Right lobe of liver (tissue), 6 donors: ENCODE measurements at regions not wholly inside any gene's neighbourhood (a gene's known extent, or its start where the extent isn't known, plus 50 kb on each side); places are given as distances from the start of the nearest gene placed in this dataset.

Experiments used
- ATAC-seq, 4 donors: fragments of 200-7000 bp; cut with Tn5 transposase; one replicate each; pipeline ENCODE4 v1.9.1; 2020; ENCODE audit warnings: mild to moderate bottlenecking in 4 of 4, moderate library complexity in 4 of 4
- DNase-seq, 3 donors: peaks; one replicate each; pipeline ENCODE4 v3.0.0-alpha.2; 2020
- H3K27ac ChIP-seq, 3 donors: fragments of 200-600 bp; one replicate each; pipeline ENCODE4 v1.8.0; 2022
- H3K27me3 ChIP-seq, 2 donors: fragments of 200-600 bp; one replicate each; pipeline ENCODE4 v1.8.0; 2022
- H3K36me3 ChIP-seq, 4 donors: fragments of 200-600 bp; sonication (generic) in 1 of 4; one replicate each; pipeline versions ENCODE4 v1.5.1 to v1.8.0; 2017 to 2022; ENCODE audit warnings: control low read depth in 1 of 4
- H3K4me1 ChIP-seq, 4 donors: fragments of 200-600 bp; sonication (generic) in 1 of 4; one replicate each; pipeline versions ENCODE4 v1.5.1 to v1.8.0; 2017 to 2022; ENCODE audit warnings: control low read depth in 1 of 4
- H3K4me3 ChIP-seq, 3 donors: fragments of 200-600 bp; one replicate each; pipeline ENCODE4 v1.8.0; 2022
- H3K9me3 ChIP-seq, 4 donors: fragments of 200-600 bp; sonication (generic) in 1 of 4; one replicate each; pipeline versions ENCODE4 v1.5.1 to v1.8.0; 2017 to 2022; ENCODE audit warnings: control low read depth in 1 of 4
- POLR2A ChIP-seq: fragments of 450-650 bp; IDR thresholded peaks from one replicate; pipeline ENCODE4 v1.6.1; 2017; ENCODE audit warnings: antibody characterized with exemption, mild to moderate bottlenecking
- WGBS: methylation state at CpG from one replicate; pipeline ENCODE4 v1.1.6; 2018; ENCODE audit warnings: low coverage, low lambda C conversion rate; ENCODE audit not compliant: insufficient coverage; ENCODE audit errors: missing lambda C conversion rate; 5-methylcytosine and 5-hydroxymethylcytosine counted together
- intact Hi-C, 2 donors: fragments of 100-400 bp; cut with DNase I; formaldehyde crosslinking; loops; one replicate each; pipeline versions ENCODE4 v1.11.2 to v1.14.1; 2022
- TF ChIP-seq, protein P1 (sequence below), 4 donors: fragments of 200-600 bp in 3 of 4; fragments of 450-650 bp in 1 of 4; IDR thresholded peaks; one replicate each; pipeline versions ENCODE4 v1.5.1 to v1.8.0; 2016 to 2022; ENCODE audit warnings: antibody characterized with exemption in 4 of 4, mild to moderate bottlenecking in 2 of 4
- donor health status: DM: no; HTN: yes; CAD: no.
- donor health status: DM: no; HTN: no; CAD: no.
- donor health status: DM: no; HTN: no; CAD: no.
- donor health status: DM: no; HTN: yes; CAD: no.
- donor health status: DM: no; HTN: yes; CAD: no.

DNA sequence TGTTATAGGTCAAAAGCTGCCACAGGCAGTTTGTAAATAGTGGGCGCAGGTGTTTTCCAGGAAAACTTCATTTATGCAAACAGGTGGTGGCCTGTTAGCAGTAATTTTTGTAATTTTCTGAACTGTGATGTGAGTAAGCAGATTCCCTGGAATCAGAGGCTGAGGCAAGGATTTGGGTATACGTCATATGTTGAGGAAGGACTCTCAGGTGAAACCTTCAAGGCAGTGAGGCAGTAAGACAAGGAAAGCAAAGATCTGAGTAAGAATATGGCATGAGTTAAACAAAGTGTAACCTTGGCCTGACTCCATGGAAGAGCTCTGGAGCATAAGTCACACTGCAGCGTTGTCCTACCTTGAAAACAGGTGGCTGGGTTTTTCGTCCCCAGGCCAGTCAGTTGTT is 291.1 kb upstream of the BTBD3 start:
- ATAC-seq: peak in 2 of 4 donors; percentile 18 to 42
- no peaks in the 10 kb centered on the region for H3K4me1 ChIP-seq
- no peaks in the 10 kb centered on the region for H3K9me3 ChIP-seq
- no peak overlapping the region for H3K4me3 ChIP-seq
- H3K27me3 ChIP-seq: no peaks in the 10 kb centered on the region
- H3K36me3 ChIP-seq: no peaks in the 10 kb centered on the region
- no peak for DNase-seq
- TF ChIP-seq POLR2A: no peak
- TF ChIP-seq, protein P1, sequence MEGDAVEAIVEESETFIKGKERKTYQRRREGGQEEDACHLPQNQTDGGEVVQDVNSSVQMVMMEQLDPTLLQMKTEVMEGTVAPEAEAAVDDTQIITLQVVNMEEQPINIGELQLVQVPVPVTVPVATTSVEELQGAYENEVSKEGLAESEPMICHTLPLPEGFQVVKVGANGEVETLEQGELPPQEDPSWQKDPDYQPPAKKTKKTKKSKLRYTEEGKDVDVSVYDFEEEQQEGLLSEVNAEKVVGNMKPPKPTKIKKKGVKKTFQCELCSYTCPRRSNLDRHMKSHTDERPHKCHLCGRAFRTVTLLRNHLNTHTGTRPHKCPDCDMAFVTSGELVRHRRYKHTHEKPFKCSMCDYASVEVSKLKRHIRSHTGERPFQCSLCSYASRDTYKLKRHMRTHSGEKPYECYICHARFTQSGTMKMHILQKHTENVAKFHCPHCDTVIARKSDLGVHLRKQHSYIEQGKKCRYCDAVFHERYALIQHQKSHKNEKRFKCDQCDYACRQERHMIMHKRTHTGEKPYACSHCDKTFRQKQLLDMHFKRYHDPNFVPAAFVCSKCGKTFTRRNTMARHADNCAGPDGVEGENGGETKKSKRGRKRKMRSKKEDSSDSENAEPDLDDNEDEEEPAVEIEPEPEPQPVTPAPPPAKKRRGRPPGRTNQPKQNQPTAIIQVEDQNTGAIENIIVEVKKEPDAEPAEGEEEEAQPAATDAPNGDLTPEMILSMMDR (IDR thresholded peaks at IDR 0.05): no peak
- 51% methylated on average over 4 of the region's 4 CpGs for WGBS
- intact Hi-C loops: no loop called here
- H3K27ac ChIP-seq: no peak overlapping the region

DNA sequence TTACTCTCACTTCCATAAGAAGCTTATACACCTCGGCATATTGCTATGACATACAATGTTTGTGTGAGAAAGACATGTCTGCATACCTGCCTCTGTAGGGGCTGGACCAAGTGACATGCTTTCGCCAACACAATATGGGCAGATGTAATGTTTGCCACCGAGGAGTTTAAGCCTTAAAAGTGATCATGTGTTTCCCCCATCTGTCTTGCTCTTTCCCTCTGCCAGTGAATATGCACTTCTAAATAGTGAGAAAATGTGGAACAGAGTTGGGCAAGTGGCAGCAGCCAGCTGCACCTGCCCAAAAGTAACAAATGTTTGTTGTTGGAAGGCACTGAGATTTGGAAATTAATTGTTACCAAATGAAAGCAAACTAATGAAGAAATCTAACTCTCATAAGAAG is 274.8 kb upstream of the BTBD3 start:
- Histone ChIP-seq H3K9me3 (no peaks in the 10 kb centered on the region), H3K27ac (no peak overlapping the region), H3K4me3 (no peak overlapping the region), H3K4me1 (peaks cover 0 to 9% (median 0%) of the 10 kb centered on the region in 4 donors), H3K27me3 (no peaks in the 10 kb centered on the region), H3K36me3 (no peaks in the 10 kb centered on the region)
- intact Hi-C loops: no loop called here
- 60% methylated on average over 3 of the region's 3 CpGs for WGBS
- no peak for DNase-seq
- no peak for ATAC-seq
- TF ChIP-seq, protein P1 (IDR thresholded peaks at IDR 0.05): no peak
- no peak for TF ChIP-seq POLR2A

DNA sequence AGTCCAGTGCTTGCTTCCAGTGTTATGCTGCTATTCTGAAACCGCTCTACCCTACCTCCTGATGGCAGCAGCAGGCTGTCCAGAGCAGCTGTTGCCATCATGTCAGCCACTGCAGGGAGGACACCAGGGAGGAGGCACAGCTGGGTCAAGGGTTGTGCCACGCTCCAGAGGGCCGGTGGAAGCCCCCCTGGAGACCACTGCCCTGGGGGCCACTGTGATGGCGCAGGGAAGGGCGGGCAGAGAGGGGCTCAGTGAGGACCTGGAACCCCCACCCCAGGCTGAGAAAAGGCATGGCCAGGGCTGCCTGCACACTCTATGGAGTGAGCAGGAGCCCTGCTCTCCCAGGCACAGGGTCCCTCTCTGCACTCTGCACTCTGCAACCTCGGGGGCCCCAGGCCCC is 271.3 kb upstream of the BTBD3 start:
- Histone ChIP-seq H3K4me3 (no peak overlapping the region), H3K27ac (no peak overlapping the region), H3K9me3 (no peaks in the 10 kb centered on the region), H3K4me1 (peaks cover 0 to 18% (median 4%) of the 10 kb centered on the region in 4 donors), H3K36me3 (no peaks in the 10 kb centered on the region), H3K27me3 (no peaks in the 10 kb centered on the region)
- 80% methylated on average over 1 of the region's 6 CpGs for WGBS
- peak in 1 of 3 donors; percentile 38 for DNase-seq
- peak in 3 of 4 donors; percentile 39 to 58 (median 43) for ATAC-seq
- intact Hi-C loops: no loop called here
- TF ChIP-seq, protein P1 (IDR thresholded peaks at IDR 0.05): peak in 1 of 4 donors; percentile 34
- TF ChIP-seq POLR2A: no peak

DNA sequence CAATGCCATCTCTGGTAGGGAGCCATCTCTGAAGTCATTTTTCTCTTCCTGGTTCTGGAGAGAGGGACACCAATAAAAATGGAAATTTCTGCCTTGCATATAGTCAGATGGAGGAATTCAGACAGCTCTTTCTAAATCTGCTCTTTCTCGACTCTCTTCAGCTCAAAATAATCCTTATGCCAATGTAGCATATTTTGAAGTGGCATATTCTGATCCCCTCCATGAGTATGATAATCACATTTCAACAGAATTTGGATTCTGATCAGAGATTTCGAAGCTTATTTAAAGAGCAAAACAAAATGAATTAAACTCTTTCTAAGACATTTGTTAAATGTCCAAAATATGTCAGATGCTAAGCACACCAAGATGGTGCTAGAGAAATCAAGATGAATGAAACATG is 267.1 kb upstream of the BTBD3 start:
- intact Hi-C loops: no loop called here
- peak overlapping the region in 1 of 3 donors; percentile 62 for H3K27ac ChIP-seq
- H3K9me3 ChIP-seq: no peaks in the 10 kb centered on the region
- DNase-seq (no peak), ATAC-seq (peak in 1 of 4 donors; percentile 18)
- H3K36me3 ChIP-seq: no peaks in the 10 kb centered on the region
- H3K4me1 ChIP-seq: peaks cover 0 to 23% (median 9%) of the 10 kb centered on the region in 4 donors
- H3K4me3 ChIP-seq: no peak overlapping the region
- no peaks in the 10 kb centered on the region for H3K27me3 ChIP-seq
- no peak for TF ChIP-seq POLR2A
- TF ChIP-seq, protein P1 (IDR thresholded peaks at IDR 0.05): no peak
- 65% methylated on average over 2 of the region's 2 CpGs for WGBS

DNA sequence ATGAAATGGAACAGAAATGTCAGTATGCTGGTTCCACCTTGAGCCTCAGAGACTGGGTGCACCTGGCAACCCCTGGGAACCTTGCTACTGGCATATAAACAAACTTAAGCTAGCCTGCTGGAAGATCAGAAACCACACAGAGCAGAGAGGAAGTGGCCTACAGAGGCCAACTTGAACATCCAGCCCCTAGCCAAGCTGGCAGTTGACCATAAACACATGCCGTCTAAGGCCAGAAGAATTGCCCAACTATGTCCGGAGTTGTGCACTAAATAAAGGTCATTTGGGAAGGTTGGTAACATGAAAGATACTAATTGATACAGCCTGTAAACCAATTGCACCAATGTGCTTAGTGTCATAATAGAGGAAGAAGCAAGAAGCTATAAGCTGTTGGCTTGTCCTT is 266.6 kb upstream of the BTBD3 start:
- Histone ChIP-seq H3K36me3 (no peaks in the 10 kb centered on the region), H3K4me3 (no peak overlapping the region), H3K27me3 (no peaks in the 10 kb centered on the region), H3K4me1 (peaks cover 0 to 23% (median 9%) of the 10 kb centered on the region in 4 donors), H3K9me3 (no peaks in the 10 kb centered on the region), H3K27ac (peak overlapping the region in 1 of 3 donors; percentile 62)
- ATAC-seq (peak; percentile 88 to 96 (median 89)), DNase-seq (peak; percentile 53 to 87 (median 66))
- WGBS: 24% methylated on average over 2 of the region's 2 CpGs
- intact Hi-C loops: no loop called here
- TF ChIP-seq, protein P1 (IDR thresholded peaks at IDR 0.05): no peak
- TF ChIP-seq POLR2A: no peak
